Fibroblast of lung (primary cell): ENCODE measurements at regions not wholly inside any gene's neighbourhood (a gene's known extent, or its start where the extent isn't known, plus 50 kb on each side); places are given as distances from the start of the nearest gene placed in this dataset.

Experiments
- CTCF ChIP-seq, 2 donors: IDR thresholded peaks in 1 of 2; conservative IDR thresholded peaks in 1 of 2; 1 replicate in 1 of 2; 2 replicates in 1 of 2; pipeline ENCODE4 v1.5.1; 2011 to 2012; ENCODE audit warnings: low read length in 2 of 2, control low read depth in 1 of 2, inconsistent platforms in 1 of 2, low read depth in 1 of 2, mild to moderate bottlenecking in 1 of 2
- EZH2 ChIP-seq: IDR thresholded peaks from 2 replicates; pipeline ENCODE4 v1.5.1; 2012; ENCODE audit warnings: low read length, control low read depth, mild to moderate bottlenecking; ENCODE audit errors: missing control alignments

GRCh38 chr10:100634034-100634433 is 98.3 kb downstream of the HIF1AN start:
- no peak for TF ChIP-seq EZH2
- TF ChIP-seq CTCF (conservative IDR thresholded peaks at IDR 0.05 in 1 of 2, IDR thresholded peaks at IDR 0.05 in 1 of 2; ENCODE audit: low read depth in 1 of 2, low read length in 2 of 2), result no peak
